Nephron progenitor cell (in vitro differentiated cells): ENCODE measurements at regions not wholly inside any gene's neighbourhood (a gene's known extent, or its start where the extent isn't known, plus 50 kb on each side); places are given as distances from the start of the nearest gene placed in this dataset.
A peak's percentile ranks its signal among the peaks of the same experiment; 100 is the strongest.

Source experiments
- DNase-seq: peaks from one replicate; pipeline ENCODE4 v3.0.0; 2021
- H3K27ac Mint-ChIP-seq: 2 replicates; pipeline ENCODE4 v1.8.0; 2021; ENCODE audit warnings: mild to moderate bottlenecking, moderate library complexity, mixed read lengths
- H3K27me3 Mint-ChIP-seq: 2 replicates; pipeline ENCODE4 v1.8.0; 2021; ENCODE audit warnings: mild to moderate bottlenecking, low read depth, mixed read lengths; ENCODE audit not compliant: poor library complexity
- H3K36me3 Mint-ChIP-seq: 2 replicates; pipeline ENCODE4 v1.8.0; 2021; ENCODE audit warnings: low read depth, mixed read lengths
- H3K4me1 Mint-ChIP-seq: 2 replicates; pipeline ENCODE4 v1.8.0; 2021; ENCODE audit warnings: mixed read lengths
- H3K4me3 Mint-ChIP-seq: 2 replicates; pipeline ENCODE4 v1.8.0; 2021; ENCODE audit warnings: mild to moderate bottlenecking, moderate library complexity, mixed read lengths
- H3K9me3 Mint-ChIP-seq: 2 replicates; pipeline ENCODE4 v1.8.0; 2021; ENCODE audit warnings: mild to moderate bottlenecking, moderate library complexity, mixed read lengths
- CTCF ChIP-seq: fragments of 200-600 bp; sonication (generic); IDR thresholded peaks from 2 replicates; pipeline ENCODE4 v1.5.0; 2021; ENCODE audit warnings: antibody characterized with exemption

GRCh38 chr2:126803434-126803775 is 95.3 kb upstream of the TEX51 start:
- Mint-ChIP-seq H3K9me3 (peaks cover 4% of the 10 kb centered on the region), H3K27me3 (peaks cover 5% of the 10 kb centered on the region), H3K36me3 (no peaks in the 10 kb centered on the region), H3K27ac (no peak overlapping the region), H3K4me1 (peaks cover 1% of the 10 kb centered on the region), H3K4me3 (no peak overlapping the region)
- no peak for TF ChIP-seq CTCF
- no peak for DNase-seq

- DNase-seq: no peak
- H3K27me3 Mint-ChIP-seq: peaks cover 5% of the 10 kb centered on the region
- H3K27ac Mint-ChIP-seq: no peak overlapping the region
- H3K4me1 Mint-ChIP-seq: peaks cover 11% of the 10 kb centered on the region
- peaks cover 4% of the 10 kb centered on the region for H3K9me3 Mint-ChIP-seq
- H3K4me3 Mint-ChIP-seq: no peak overlapping the region
- TF ChIP-seq CTCF: no peak
- no peaks in the 10 kb centered on the region for H3K36me3 Mint-ChIP-seq
These were observed 94.3 kb upstream of the TEX51 start for GRCh38 chr2:126804347-126804746.

- Mint-ChIP-seq H3K27ac (no peak overlapping the region), H3K4me3 (no peak overlapping the region), H3K27me3 (peaks cover 3% of the 10 kb centered on the region), H3K4me1 (peaks cover 13% of the 10 kb centered on the region), H3K9me3 (peaks cover 14% of the 10 kb centered on the region), H3K36me3 (no peaks in the 10 kb centered on the region)
- no peak for DNase-seq
- TF ChIP-seq CTCF: no peak
These were observed 89.8 kb upstream of the TEX51 start for GRCh38 chr2:126808929-126809328.

GRCh38 chr2:126809340-126809739 is 89.3 kb upstream of the TEX51 start:
- Mint-ChIP-seq H3K9me3 (peaks cover 19% of the 10 kb centered on the region), H3K36me3 (no peaks in the 10 kb centered on the region)

GRCh38 chr2:126810001-126810400 is 88.7 kb upstream of the TEX51 start:
- Mint-ChIP-seq H3K4me3 (no peak overlapping the region), H3K27ac (no peak overlapping the region), H3K36me3 (no peaks in the 10 kb centered on the region), H3K27me3 (no peaks in the 10 kb centered on the region), H3K9me3 (peaks cover 25% of the 10 kb centered on the region), H3K4me1 (peaks cover 13% of the 10 kb centered on the region)
- TF ChIP-seq CTCF: no peak
- DNase-seq: no peak

More at GRCh38 chr2:126809340-126809739, 89.3 kb upstream of the TEX51 start:
- Mint-ChIP-seq H3K27ac (no peak overlapping the region), H3K4me1 (peaks cover 13% of the 10 kb centered on the region), H3K4me3 (no peak overlapping the region), H3K27me3 (no peaks in the 10 kb centered on the region)
- no peak for TF ChIP-seq CTCF
- DNase-seq: peak; percentile 18

- DNase-seq: no peak
- Mint-ChIP-seq H3K36me3 (no peaks in the 10 kb centered on the region), H3K4me1 (peaks cover 13% of the 10 kb centered on the region), H3K27ac (no peak overlapping the region), H3K27me3 (no peaks in the 10 kb centered on the region), H3K4me3 (no peak overlapping the region), H3K9me3 (peaks cover 31% of the 10 kb centered on the region)
- TF ChIP-seq CTCF: no peak
These were observed 87.6 kb upstream of the TEX51 start for GRCh38 chr2:126811101-126811500.
